GM19238 (cell line): ENCODE measurements at regions not wholly inside any gene's neighbourhood (a gene's known extent, or its start where the extent isn't known, plus 50 kb on each side); places are given as distances from the start of the nearest gene placed in this dataset.

Experiments
- DNase-seq: peaks from one replicate; pipeline ENCODE4 v3.0.0; 2011; ENCODE audit warnings: low spot score; ENCODE audit not compliant: insufficient read length

- DNase-seq = no peak
These were observed 126.1 kb downstream of the SEC14L1 start for GRCh38 chr17:77266891-77267341.

- DNase-seq = no peak
These were observed 129.2 kb downstream of the SEC14L1 start for GRCh38 chr17:77269696-77270681.

- no peak for DNase-seq
These were observed 130.6 kb downstream of the SEC14L1 start for GRCh38 chr17:77271411-77271810.

GRCh38 chr17:77273397-77274085 is 132.8 kb downstream of the SEC14L1 start:
- DNase-seq = no peak

GRCh38 chr17:77274096-77274845 is 133.5 kb downstream of the SEC14L1 start:
- no peak for DNase-seq

- no peak for DNase-seq
These were observed 138.9 kb downstream of the SEC14L1 start for GRCh38 chr17:77279448-77280303.

GRCh38 chr17:77280304-77281121 is 139.7 kb downstream of the SEC14L1 start:
- no peak for DNase-seq

GRCh38 chr17:77281122-77281903 is 140.5 kb downstream of the SEC14L1 start:
- peak; percentile 92 for DNase-seq

GRCh38 chr17:77281904-77282367 is 141.2 kb downstream of the SEC14L1 start:
- no peak for DNase-seq

- DNase-seq = no peak
These were observed 142.1 kb downstream of the SEC14L1 start for GRCh38 chr17:77282524-77283515.

- no peak for DNase-seq
These were observed 143.4 kb downstream of the SEC14L1 start for GRCh38 chr17:77284023-77284617.

- no peak for DNase-seq
These were observed 145.0 kb downstream of the SEC14L1 start for GRCh38 chr17:77285594-77286390.

- DNase-seq = no peak
These were observed 145.5 kb downstream of the SEC14L1 start for GRCh38 chr17:77286391-77286640.

- DNase-seq = no peak
These were observed 146.1 kb downstream of the SEC14L1 start for GRCh38 chr17:77286641-77287431.

- no peak for DNase-seq
These were observed 146.8 kb downstream of the SEC14L1 start for GRCh38 chr17:77287432-77288068.
